Astrocyte (in vitro differentiated cells and primary cell): ENCODE measurements at regions not wholly inside any gene's neighbourhood (a gene's known extent, or its start where the extent isn't known, plus 50 kb on each side); places are given as distances from the start of the nearest gene placed in this dataset.

Experiments used
- EZH2 ChIP-seq: IDR thresholded peaks from 2 replicates; pipeline ENCODE4 v1.6.1; 2012; ENCODE audit warnings: mild to moderate bottlenecking, low read length, inconsistent platforms; ENCODE audit not compliant: insufficient read depth
- TF ChIP-seq, protein P1 (sequence below): IDR thresholded peaks from 2 replicates; pipeline ENCODE4 v1.5.1; 2011; ENCODE audit warnings: low read depth, mild to moderate bottlenecking, inconsistent platforms, low read length, moderate library complexity; ENCODE audit not compliant: insufficient read depth

DNA sequence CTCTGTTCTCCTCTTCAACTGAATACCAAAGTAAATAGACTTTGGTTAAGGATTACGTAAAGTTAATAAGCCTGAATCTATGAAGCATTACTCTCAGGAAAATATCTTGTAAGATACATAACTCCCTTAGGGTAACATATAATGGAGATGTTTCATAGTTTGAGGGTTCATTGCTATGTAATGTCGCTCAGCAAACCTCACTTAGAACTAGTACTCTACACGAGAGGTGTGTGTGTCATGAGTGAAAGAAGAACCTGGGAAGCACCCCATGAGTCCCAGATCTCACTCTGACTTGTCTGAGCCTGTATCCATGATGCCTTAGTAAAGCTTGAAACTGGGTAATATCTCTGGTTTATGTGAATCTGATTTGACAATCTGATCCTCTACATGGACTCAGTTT is 429.5 kb upstream of the ANO3 start:
- TF ChIP-seq, protein P1, sequence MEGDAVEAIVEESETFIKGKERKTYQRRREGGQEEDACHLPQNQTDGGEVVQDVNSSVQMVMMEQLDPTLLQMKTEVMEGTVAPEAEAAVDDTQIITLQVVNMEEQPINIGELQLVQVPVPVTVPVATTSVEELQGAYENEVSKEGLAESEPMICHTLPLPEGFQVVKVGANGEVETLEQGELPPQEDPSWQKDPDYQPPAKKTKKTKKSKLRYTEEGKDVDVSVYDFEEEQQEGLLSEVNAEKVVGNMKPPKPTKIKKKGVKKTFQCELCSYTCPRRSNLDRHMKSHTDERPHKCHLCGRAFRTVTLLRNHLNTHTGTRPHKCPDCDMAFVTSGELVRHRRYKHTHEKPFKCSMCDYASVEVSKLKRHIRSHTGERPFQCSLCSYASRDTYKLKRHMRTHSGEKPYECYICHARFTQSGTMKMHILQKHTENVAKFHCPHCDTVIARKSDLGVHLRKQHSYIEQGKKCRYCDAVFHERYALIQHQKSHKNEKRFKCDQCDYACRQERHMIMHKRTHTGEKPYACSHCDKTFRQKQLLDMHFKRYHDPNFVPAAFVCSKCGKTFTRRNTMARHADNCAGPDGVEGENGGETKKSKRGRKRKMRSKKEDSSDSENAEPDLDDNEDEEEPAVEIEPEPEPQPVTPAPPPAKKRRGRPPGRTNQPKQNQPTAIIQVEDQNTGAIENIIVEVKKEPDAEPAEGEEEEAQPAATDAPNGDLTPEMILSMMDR: no peak
- no peak for TF ChIP-seq EZH2
